Left ventricle myocardium superior (tissue), 1 donor: ENCODE measurements at regions not wholly inside any gene's neighbourhood (a gene's known extent, or its start where the extent isn't known, plus 50 kb on each side); places are given as distances from the start of the nearest gene placed in this dataset.
"Not testable (repeated sequence)": the region's sequence is repeated elsewhere in the genome, so short reads cannot be mapped to it uniquely, and the experiment has no call there.

ENCODE experiments used
- ATAC-seq: fragments of 200-7000 bp; cut with Tn5 transposase; one replicate; pipeline ENCODE4 v1.9.1; 2020; ENCODE audit warnings: mild to moderate bottlenecking, moderate library complexity
- DNase-seq: peaks from one replicate; pipeline ENCODE4 v3.0.0-alpha.2; 2020
- intact Hi-C: fragments of 100-400 bp; cut with micrococcal nuclease; formaldehyde crosslinking; loops from one replicate; pipeline ENCODE4 v1.11.0; 2022
- donor health status: DM: no; HTN: yes; CAD: no; lungs with severe emphysema.

DNA sequence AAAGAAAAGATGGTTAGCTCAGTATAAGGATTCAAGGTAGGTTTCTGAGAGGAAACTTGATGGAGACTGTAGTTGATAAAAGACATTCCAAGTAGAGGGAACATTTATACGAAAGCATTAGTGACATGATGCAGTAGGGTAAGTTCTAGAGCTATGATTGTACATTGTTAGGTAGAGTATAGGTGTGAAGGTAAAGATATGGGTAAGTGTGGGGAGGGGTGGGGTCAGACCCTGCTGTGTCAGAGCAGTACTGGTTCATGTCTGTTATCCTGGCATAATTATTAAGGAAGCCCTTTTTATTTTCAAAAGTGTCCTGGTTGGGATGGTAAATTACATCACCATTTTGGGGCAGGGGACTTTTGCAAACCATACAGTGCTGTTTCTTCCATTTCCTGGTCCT lies 635.8 kb downstream of the COL12A1 start:
- ATAC-seq (no peak), DNase-seq (no peak)
- intact Hi-C loops = no loop called here

DNA sequence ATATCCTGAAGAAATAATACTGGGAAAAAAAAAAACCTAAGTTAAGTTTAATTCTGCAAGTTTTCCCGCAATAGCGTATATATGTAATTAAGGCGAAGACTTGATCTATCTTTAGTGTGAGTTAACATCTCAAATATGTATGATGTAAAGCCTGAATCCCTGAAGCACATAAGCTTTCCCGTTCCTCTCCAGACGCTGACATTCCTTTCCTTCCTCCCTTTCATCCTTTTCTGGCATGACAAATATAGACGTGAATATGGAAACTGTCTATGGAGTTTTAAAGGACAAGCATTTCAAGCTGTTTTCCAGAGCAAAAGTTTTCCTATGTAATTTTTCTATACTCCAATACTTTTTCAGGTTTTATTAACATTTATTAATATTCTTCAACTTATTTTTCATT lies 637.0 kb downstream of the COL12A1 start:
- no peak for ATAC-seq
- DNase-seq = no peak
- intact Hi-C loops = no loop called here

GRCh38 chr6:74567923-74568290 lies 637.9 kb downstream of the COL12A1 start:
- DNase-seq, intact Hi-C loops, ATAC-seq: not testable (repeated sequence)

GRCh38 chr6:74567281-74567922 lies 638.5 kb downstream of the COL12A1 start:
- DNase-seq (no peak), ATAC-seq (no peak)
- intact Hi-C loops = no loop called here

DNA sequence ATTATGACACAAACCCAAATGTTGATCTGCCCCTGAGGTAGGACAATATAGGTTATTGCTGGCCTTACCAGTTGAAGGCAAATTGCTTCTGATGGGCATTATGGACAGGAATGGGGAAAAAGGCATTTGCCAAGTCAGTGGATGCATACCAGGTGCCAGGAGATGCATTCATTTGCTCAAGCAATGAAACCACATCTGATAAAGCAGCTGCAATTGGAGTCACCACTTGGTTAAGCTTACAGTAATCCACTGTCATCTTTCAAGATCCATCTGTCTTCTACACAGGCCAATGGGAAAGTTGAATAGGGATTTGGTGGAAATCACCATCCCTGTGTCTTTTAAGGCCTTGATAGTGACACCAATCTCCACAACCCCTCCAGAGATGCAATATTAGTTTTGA lies 648.6 kb downstream of the COL12A1 start:
- ATAC-seq = no peak
- intact Hi-C loops = no loop called here
- no peak for DNase-seq

DNA sequence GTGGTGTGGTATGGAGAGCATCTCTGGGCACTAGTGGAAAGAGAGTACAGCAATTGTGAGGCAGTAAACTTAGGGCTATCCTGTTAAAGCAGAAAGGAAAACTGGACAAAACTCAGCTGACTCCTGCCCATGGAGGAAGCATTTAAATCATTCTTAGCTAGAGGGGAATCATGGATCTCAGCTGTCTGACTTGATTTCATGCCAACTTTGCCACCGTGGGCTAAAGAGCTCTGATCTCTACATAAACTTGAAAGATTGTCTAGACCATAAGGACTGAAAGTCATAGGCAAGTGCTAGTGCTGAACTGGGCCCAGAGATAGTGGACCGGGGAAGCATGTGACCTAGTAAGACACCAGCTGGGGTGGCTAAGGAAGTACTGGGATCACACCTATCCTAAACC lies 651.8 kb downstream of the COL12A1 start:
- DNase-seq = no peak
- intact Hi-C loops = no loop called here
- ATAC-seq = no peak

- intact Hi-C loops = no loop called here
- DNase-seq (no peak), ATAC-seq (no peak)
Measured at GRCh38 chr6:74551896-74552295, 654.0 kb downstream of the COL12A1 start.

DNA sequence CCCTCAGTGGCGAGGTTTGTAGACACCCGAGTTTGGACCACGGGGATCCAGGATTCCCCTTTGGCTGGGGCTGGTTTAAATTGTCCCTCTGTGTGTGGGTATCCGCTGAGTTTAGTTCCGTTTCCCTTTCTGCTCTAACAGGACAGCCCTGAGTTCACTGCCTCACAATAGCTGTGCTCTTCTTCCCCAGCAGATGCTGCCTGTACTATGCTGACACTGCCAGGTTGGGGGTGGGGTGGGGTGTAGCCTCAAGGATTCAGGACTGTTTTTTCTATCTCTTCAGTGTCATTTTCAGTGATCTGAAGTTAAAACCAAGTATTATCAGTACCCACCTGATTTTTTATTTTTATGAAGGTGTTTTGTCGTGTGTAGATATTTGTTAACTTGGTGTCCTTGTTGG lies 655.0 kb downstream of the COL12A1 start:
- intact Hi-C loops = no loop called here
- ATAC-seq = no peak

DNA sequence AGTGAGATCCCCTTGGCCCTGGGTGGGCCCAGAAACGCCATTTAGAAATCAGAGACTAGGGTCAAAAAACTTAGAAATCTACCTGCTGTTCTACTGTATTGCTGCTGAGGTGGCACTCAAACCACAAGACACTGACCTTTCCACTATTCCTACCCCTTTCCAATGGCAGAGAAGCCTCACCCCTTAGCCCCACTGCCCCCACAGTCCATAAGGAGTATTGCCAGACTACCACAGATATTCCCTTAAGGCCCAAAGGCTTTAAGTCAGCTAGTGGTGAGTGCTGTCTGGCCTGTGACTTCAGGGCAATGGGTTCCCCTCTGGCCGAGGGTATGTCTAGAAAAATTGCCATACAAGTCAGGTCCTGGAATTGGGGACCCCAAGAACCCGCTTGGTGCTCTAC lies 656.1 kb downstream of the COL12A1 start:
- no peak for DNase-seq
- intact Hi-C loops = no loop called here

More for the DNA sequence above, 655.0 kb downstream of the COL12A1 start:
- DNase-seq = no peak

GRCh38 chr6:74534465-74535211 lies 671.2 kb downstream of the COL12A1 start:
- DNase-seq = no peak
- ATAC-seq = peak; percentile 81
- intact Hi-C loops = no loop called here

More for the DNA sequence above, 656.1 kb downstream of the COL12A1 start:
- no peak for ATAC-seq

DNA sequence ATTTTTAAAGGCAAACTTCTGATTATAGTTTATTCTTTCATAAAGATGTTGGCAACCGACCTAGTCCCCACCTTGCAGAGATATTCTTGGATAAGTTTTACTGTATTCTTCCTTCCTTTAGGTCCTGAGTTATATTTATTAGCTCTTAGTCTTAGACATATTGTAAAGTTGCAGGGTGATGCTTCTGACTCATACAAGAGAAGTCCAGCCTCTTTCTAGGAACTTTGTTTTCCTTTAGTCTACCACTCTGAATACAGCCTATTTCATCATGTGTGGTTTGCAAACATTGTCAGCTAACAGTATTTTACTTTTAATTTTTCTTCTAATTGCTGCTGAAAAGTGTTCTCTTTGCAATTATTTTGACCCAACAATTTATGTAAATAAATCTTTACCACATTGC lies 686.7 kb downstream of the COL12A1 start:
- ATAC-seq (no peak), DNase-seq (no peak)
- intact Hi-C loops = no loop called here

DNA sequence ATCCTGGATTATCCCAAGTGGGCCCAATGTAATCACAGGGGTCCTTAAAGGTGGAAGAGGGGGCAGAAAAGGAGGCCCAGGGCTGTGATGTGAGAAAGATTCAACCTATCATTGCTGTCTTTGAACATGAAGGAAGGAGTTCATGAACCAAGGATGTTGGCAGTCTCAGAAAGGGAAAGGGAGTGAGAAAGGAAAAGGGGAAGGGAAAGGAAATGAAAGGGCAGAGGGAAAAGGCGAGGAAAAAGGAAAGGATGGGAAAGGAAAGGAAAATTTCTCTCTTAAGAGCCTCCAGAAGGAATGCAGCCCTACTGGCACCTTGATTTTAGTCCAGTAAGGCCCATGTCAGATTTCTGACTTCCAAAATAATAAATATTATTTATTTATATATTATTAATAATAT lies 687.8 kb downstream of the COL12A1 start:
- intact Hi-C loops = no loop called here
- no peak for ATAC-seq

GRCh38 chr6:74510878-74511277 lies 695.0 kb downstream of the COL12A1 start:
- DNase-seq = no peak

More for the DNA sequence above, 687.8 kb downstream of the COL12A1 start:
- DNase-seq = no peak

DNA sequence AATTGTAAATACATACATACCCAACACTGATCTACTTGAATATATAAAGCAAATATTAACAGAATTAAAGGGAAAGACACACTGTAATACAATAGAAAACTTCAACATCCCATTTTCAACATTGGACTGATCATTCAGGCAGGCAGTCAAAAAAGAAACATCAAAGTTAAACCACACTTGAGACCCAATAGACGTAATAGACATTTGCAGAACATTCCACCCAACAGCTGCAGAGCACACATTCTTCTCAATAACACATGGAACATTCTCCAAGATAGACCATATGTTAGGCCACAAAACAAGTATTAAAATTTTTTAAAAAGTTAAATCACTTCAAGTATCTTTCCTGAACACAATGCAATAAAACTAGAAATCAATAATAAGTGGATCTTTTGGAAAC lies 698.2 kb downstream of the COL12A1 start:
- DNase-seq (no peak), ATAC-seq (no peak)
- intact Hi-C loops = no loop called here

More at GRCh38 chr6:74510878-74511277, 695.0 kb downstream of the COL12A1 start:
- intact Hi-C loops = no loop called here
- no peak for ATAC-seq

GRCh38 chr6:74505391-74505790 lies 700.5 kb downstream of the COL12A1 start:
- DNase-seq (no peak), ATAC-seq (no peak)
- intact Hi-C loops = no loop called here

GRCh38 chr6:74504941-74505340 lies 700.9 kb downstream of the COL12A1 start:
- ATAC-seq = no peak

DNA sequence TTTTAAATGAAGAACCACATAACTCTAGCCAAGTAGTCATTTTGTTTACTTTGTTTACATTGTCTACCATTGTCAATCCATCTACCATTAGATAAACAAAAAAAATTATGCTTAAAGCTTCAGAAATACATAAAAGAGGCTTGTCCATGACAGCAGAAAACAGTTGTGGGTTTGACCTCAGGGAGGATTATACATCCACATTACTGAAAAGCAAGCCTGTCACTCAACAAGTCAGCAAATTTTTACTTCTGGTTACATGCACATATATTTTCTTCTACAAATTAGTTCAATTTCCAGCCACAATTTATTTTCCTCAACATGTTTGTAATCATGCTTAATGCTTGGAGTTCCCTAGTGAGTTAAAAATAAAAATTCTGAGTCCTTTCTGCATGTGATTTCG lies 713.3 kb downstream of the COL12A1 start:
- intact Hi-C loops = no loop called here
- no peak for ATAC-seq

More at GRCh38 chr6:74504941-74505340, 700.9 kb downstream of the COL12A1 start:
- no peak for DNase-seq
- intact Hi-C loops = no loop called here

DNA sequence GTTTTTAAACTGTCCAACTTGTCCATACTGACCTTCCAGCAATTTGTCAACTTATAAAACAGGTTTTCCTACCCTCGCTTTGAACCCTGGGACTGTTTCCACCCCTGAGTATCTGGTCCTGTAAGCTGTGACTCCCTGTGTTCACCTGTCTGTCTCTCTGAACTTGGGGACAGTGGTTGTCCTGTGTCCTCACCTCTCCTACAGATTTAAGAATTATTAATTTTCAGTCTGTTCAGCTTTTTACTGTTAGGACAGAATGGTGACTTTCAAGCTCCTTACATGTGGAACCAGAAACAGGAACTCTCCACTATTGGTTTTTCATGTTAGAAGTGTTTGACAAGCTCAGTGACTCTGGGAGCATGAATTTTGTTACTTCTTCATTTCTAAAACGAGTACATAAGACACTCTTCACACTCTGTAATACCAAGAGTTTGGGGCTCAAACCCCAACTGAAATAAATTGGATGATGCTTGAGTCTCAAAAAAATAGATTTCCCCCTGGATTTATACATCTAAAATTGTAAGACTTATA lies 713.9 kb downstream of the COL12A1 start:
- intact Hi-C loops = no loop called here
- no peak for ATAC-seq
- DNase-seq = no peak

More for the DNA sequence above, 713.3 kb downstream of the COL12A1 start:
- no peak for DNase-seq

DNA sequence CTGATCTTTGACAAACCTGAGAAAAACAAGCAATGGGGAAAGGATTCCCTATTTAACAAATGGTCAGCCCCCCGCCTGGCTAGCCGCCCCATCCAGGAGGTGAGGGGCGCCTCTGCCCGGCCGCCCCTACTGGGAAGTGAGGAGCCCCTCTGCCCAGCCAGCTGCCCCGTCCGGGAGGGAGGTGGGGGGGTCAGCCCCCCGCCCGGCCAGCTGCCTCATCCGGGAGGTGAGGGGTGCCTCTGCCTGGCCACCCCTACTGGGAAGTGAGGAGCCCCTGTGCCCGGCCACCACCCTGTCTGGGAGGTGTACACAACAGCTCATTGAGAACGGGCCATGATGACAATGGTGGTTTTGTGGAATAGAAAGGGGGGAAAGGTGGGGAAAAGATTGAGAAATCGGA lies 717.1 kb downstream of the COL12A1 start:
- ATAC-seq, DNase-seq, intact Hi-C loops: not testable (repeated sequence)

- intact Hi-C loops = no loop called here
- DNase-seq = no peak
- no peak for ATAC-seq
Measured at GRCh38 chr6:74482180-74482579, 723.7 kb downstream of the COL12A1 start.

GRCh38 chr6:74480561-74480960 lies 725.3 kb downstream of the COL12A1 start:
- ATAC-seq = no peak
- DNase-seq = no peak
- intact Hi-C loops = no loop called here
